GM12878 (cell line): ENCODE measurements at regions not wholly inside any gene's neighbourhood (a gene's known extent, or its start where the extent isn't known, plus 50 kb on each side); places are given as distances from the start of the nearest gene placed in this dataset.

Experiments
- ATAC-seq: fragments of 200-7000 bp; cut with Tn5 transposase; 3 replicates; pipeline ENCODE4 v1.9.1; 2020; ENCODE audit warnings: mild to moderate bottlenecking, moderate library complexity
- BruUV-seq: library from RNA; stranded (reverse); fragments of 400-500 nt; replicated peaks from 2 replicates; lab custom pipeline; 2021; lab: Mats Ljungman, UMichigan
- CTCF ChIA-PET: fragments of 300-600 bp; sonication (Branson Sonifier 250); formaldehyde crosslinking; extraction: SDS; loops from one replicate; lab custom pipeline; 2021; ENCODE audit warnings: inconsistent platforms; lab: Yijun Ruan, JAX
- POLR2A ChIA-PET: fragments of 350-600 bp; formaldehyde crosslinking; extraction: SDS; loops from one replicate; lab custom pipeline; 2021; ENCODE audit warnings: inconsistent platforms; lab: Charles Lee
- RAD21 ChIA-PET: fragments of 300-600 bp; sonication (Branson Sonifier 250); formaldehyde crosslinking; loops from one replicate; lab custom pipeline; 2023; ENCODE audit warnings: antibody characterized with exemption; ENCODE audit not compliant: unreplicated experiment; lab: Charles Lee
- SMC1A ChIA-PET: fragments of 300-600 bp; sonication (Branson Sonifier 250); formaldehyde crosslinking; loops from one replicate; lab custom pipeline; 2023; ENCODE audit not compliant: unreplicated experiment, uncharacterized antibody; lab: Charles Lee
- DNase-seq: peaks from one replicate; pipeline ENCODE4 v3.0.0-alpha.2; 2011; ENCODE audit warnings: low read depth, low spot score
- FAIRE-seq: peaks from 3 replicates; lab custom pipeline; 2011; peaks lifted over from hg19 to GRCh38; lab: Jason Lieb, UNC
- H2AFZ ChIP-seq: 2 replicates; pipeline ENCODE4 v1.6.0; 2011; ENCODE audit warnings: low read depth, low read length, control low read depth; ENCODE audit not compliant: control insufficient read depth
- H3K27ac ChIP-seq: 2 replicates; pipeline ENCODE4 v1.5.1; 2011; ENCODE audit warnings: control low read depth; ENCODE audit not compliant: control insufficient read depth, insufficient read depth
- H3K27me3 ChIP-seq, 2 experiments: replicated peaks in 1 of 2; 2 replicates each; pipeline versions ENCODE4 v1.6.0 to v1.6.1; 2011; ENCODE audit warnings: low read length in 1 of 2; ENCODE audit not compliant: control insufficient read depth in 2 of 2, insufficient read depth in 2 of 2
- H3K36me3 ChIP-seq, 2 experiments: 2 replicates each; pipeline ENCODE4 v1.5.1; 2011; ENCODE audit warnings: low read length in 1 of 2; ENCODE audit not compliant: control insufficient read depth in 2 of 2, insufficient read depth in 2 of 2
- H3K4me1 ChIP-seq: 2 replicates; pipeline ENCODE4 v1.6.1; 2011; ENCODE audit warnings: mild to moderate bottlenecking, low read length, moderate library complexity, mixed read lengths; ENCODE audit not compliant: control insufficient read depth, insufficient read depth
- H3K4me2 ChIP-seq: 2 replicates; pipeline ENCODE4 v1.6.0; 2011; ENCODE audit warnings: control low read depth; ENCODE audit not compliant: control insufficient read depth, insufficient read depth
- H3K4me3 ChIP-seq: fragments of 200-600 bp; sonication (generic); 2 replicates; pipeline ENCODE4 v1.5.1; 2016
- H3K79me2 ChIP-seq: 2 replicates; pipeline ENCODE4 v1.6.0; 2011; ENCODE audit warnings: low read length; ENCODE audit not compliant: control insufficient read depth, insufficient read depth
- H3K9ac ChIP-seq: 2 replicates; pipeline ENCODE4 v1.8.0; 2011; ENCODE audit warnings: low read length, control low read depth, mixed read lengths; ENCODE audit not compliant: control insufficient read depth, insufficient read depth
- H3K9me3 ChIP-seq: replicated peaks from 3 replicates; pipeline ENCODE4 v1.5.1; 2011; ENCODE audit warnings: mild to moderate bottlenecking, low read length; ENCODE audit not compliant: control insufficient read depth, insufficient read depth
- H4K20me1 ChIP-seq: 2 replicates; pipeline ENCODE4 v1.6.0; 2011; ENCODE audit not compliant: control insufficient read depth, insufficient read depth
- CBX5 ChIP-seq: sonication (generic); IDR thresholded peaks from 2 replicates; pipeline ENCODE4 v1.6.1; 2016; ENCODE audit warnings: low read depth, moderate library complexity, mild to moderate bottlenecking, inconsistent platforms
- FOXM1 ChIP-seq: IDR thresholded peaks from 2 replicates; pipeline ENCODE4 v1.6.1; 2012; ENCODE audit warnings: low read depth, mild to moderate bottlenecking, inconsistent platforms, low read length, moderate library complexity
- NBN ChIP-seq: fragments of 450-650 bp; IDR thresholded peaks from 2 replicates; pipeline ENCODE4 v1.6.1; 2016
- NFIC ChIP-seq: IDR thresholded peaks from 2 replicates; pipeline ENCODE4 v1.6.1; 2012; ENCODE audit warnings: low read depth, mild to moderate bottlenecking, inconsistent platforms, low read length, moderate library complexity
- NFYA ChIP-seq: IDR thresholded peaks from 2 replicates; pipeline ENCODE4 v1.6.1; 2011; ENCODE audit warnings: low read depth, mild to moderate bottlenecking, low read length, improper control_type of control experiment, borderline replicate concordance
- SKIL ChIP-seq: fragments of 450-650 bp; IDR thresholded peaks from 2 replicates; pipeline ENCODE4 v1.6.1; 2017; ENCODE audit warnings: mild to moderate bottlenecking, low read depth, inconsistent platforms; ENCODE audit not compliant: poor library complexity, severe bottlenecking
- STAT1 ChIP-seq: fragments of 450-650 bp; conservative IDR thresholded peaks from 2 replicates; pipeline ENCODE4 v1.6.1; 2014; ENCODE audit warnings: antibody characterized with exemption, mild to moderate bottlenecking
- ZBTB4 ChIP-seq: fragments of 450-650 bp; formaldehyde crosslinking; IDR thresholded peaks from 2 replicates; pipeline ENCODE4 v1.4.0; 2022; ENCODE audit warnings: mild to moderate bottlenecking, moderate library complexity
- WGBS: methylation state at CpG from one replicate; pipeline ENCODE4 v1.1.6; 2016; ENCODE audit warnings: low lambda C conversion rate; ENCODE audit not compliant: insufficient replicate concordance, insufficient coverage; ENCODE audit errors: missing lambda C conversion rate; 5-methylcytosine and 5-hydroxymethylcytosine counted together
- in situ Hi-C: fragments of 300-500 bp; cut with MboI; formaldehyde crosslinking; loops from 9 replicates; pipeline ENCODE4 v1.14.3; 2018; ENCODE audit warnings: mixed read lengths
- intact Hi-C: fragments of 100-400 bp; cut with micrococcal nuclease; formaldehyde crosslinking; loops from one replicate; pipeline ENCODE4 v1.14.2; 2022; ENCODE audit not compliant: unreplicated experiment

GRCh38 chr10:89946106-89946505, 244.7 kb downstream of the KIF20B start:
- peaks cover 0 to 2% of the 10 kb centered on the region in 2 experiments; a peak in 2 of 4 replicates for H3K27me3 ChIP-seq
- WGBS = 20% methylated on average over 3 of the region's 3 CpGs
- no peaks in the 10 kb centered on the region for H3K79me2 ChIP-seq
- H3K9ac ChIP-seq = no peak overlapping the region
- FAIRE-seq (no peak), DNase-seq (no peak), ATAC-seq (no peak)
- no peak overlapping the region for H3K27ac ChIP-seq
- ChIA-PET SMC1A (interaction anchor here (1.4 kb wide), 1 partner anchor 8 kb away, joined by 5 read pairs; no protein-coding TSS in a partner anchor), CTCF (interaction anchor here (0.6 to 1.6 kb wide), 4 partner anchors 9 to 103 kb away, joined by 3 to 6 read pairs (median 3); no protein-coding TSS in a partner anchor), RAD21 (interaction anchor here (1.1 kb wide), 1 partner anchor 11 kb away, joined by 3 read pairs; no protein-coding TSS in a partner anchor), POLR2A (interaction anchor here (0.6 kb wide), 1 partner anchor 91 kb away, joined by 3 read pairs; no protein-coding TSS in a partner anchor)
- H4K20me1 ChIP-seq = no peaks in the 10 kb centered on the region
- no peak overlapping the region for H3K4me2 ChIP-seq
- no peak overlapping the region for H2AFZ ChIP-seq
- in situ Hi-C loops = no loop called here
- no TSS peak for BruUV-seq
- no peaks in the 10 kb centered on the region; the same call in 2 of the 3 replicates for H3K9me3 ChIP-seq
- no peak overlapping the region for H3K4me3 ChIP-seq
- TF ChIP-seq SKIL (no peak), NFIC (no peak), NFYA (no peak), FOXM1 (no peak), NBN (no peak), STAT1 (no peak), CBX5 (no peak), ZBTB4 (CRISPR knock-in tag) (no peak)
- intact Hi-C loops = no loop called here
- H3K4me1 ChIP-seq = no peaks in the 10 kb centered on the region
- H3K36me3 ChIP-seq = no peaks in the 10 kb centered on the region
